ENCODE measurements at regions not wholly inside any gene's neighbourhood (a gene's known extent, or its start where the extent isn't known, plus 50 kb on each side); places are given as distances from the start of the nearest gene placed in this dataset.

- no peak overlapping the region for H3K4me2 ChIP-seq (ENCODE audit: insufficient read depth in 1 of 2, low read depth in 2 of 2, low read length in 2 of 2)
- H3K27ac ChIP-seq (ENCODE audit: low read depth, low read length) = no peak overlapping the region
- no peak overlapping the region for H4K5ac ChIP-seq (ENCODE audit: insufficient read length, low read depth, low read length)
- no peaks in the 10 kb centered on the region for H3K27me3 ChIP-seq (replicated peaks in 1 of 4; ENCODE audit: control insufficient read depth in 3 of 4, extremely low read depth in 1 of 4, insufficient read depth in 3 of 4, low read length in 3 of 4)
- H4K91ac ChIP-seq (replicated peaks; ENCODE audit: insufficient read length, low read length) = no peak overlapping the region
- no peak for DNase-seq (ENCODE audit: low read depth in 1 of 2, low spot score in 2 of 2)
- H2AFZ ChIP-seq (ENCODE audit: low read length) = no peak overlapping the region
- no peak overlapping the region for H3K14ac ChIP-seq (ENCODE audit: insufficient read length)
- no peak overlapping the region for H2BK15ac ChIP-seq (ENCODE audit: low read length)
- no peak overlapping the region for H3K56ac ChIP-seq (replicated peaks; ENCODE audit: insufficient read length, low read depth, low read length)
- H3K36me3 ChIP-seq (ENCODE audit: control insufficient read depth in 2 of 4, insufficient read depth in 4 of 4, low read length in 3 of 4) = no peaks in the 10 kb centered on the region
- CTCF ChIA-PET (ENCODE audit: partially characterized antibody) = interaction anchor here (0.6 to 1.5 kb wide), 7 partner anchors 9 to 616 kb away, joined by 3 to 5 read pairs (median 3); no protein-coding TSS in a partner anchor
- no peaks in the 10 kb centered on the region for H3K79me2 ChIP-seq (ENCODE audit: control insufficient read depth in 1 of 2, insufficient read depth in 2 of 2, low read length in 2 of 2)
- H2BK20ac ChIP-seq (ENCODE audit: low read length) = no peak overlapping the region
- no peak overlapping the region for H3K4ac ChIP-seq (replicated peaks; ENCODE audit: insufficient read length, low read depth, low read length)
- no peak overlapping the region for H3K23ac ChIP-seq (ENCODE audit: insufficient read length)
- no peak overlapping the region for H2BK5ac ChIP-seq (ENCODE audit: low read depth, low read length)
- POLR2A ChIA-PET (ENCODE audit: partially characterized antibody) = interaction anchor here (0.7 kb wide), 1 partner anchor 187 kb away, joined by 3 read pairs; no protein-coding TSS in a partner anchor
- H2BK120ac ChIP-seq (replicated peaks; ENCODE audit: low read depth, low read length) = no peak overlapping the region
- no peak overlapping the region for H3K9ac ChIP-seq (replicated peaks in 1 of 4; ENCODE audit: extremely low read depth in 1 of 4, low read depth in 3 of 4, low read length in 3 of 4)
- H3K4me3 ChIP-seq (ENCODE audit: extremely low read depth in 1 of 4, insufficient read depth in 2 of 4, low read depth in 3 of 4, low read length in 4 of 4) = no peak overlapping the region
- H4K20me1 ChIP-seq (replicated peaks in 1 of 2; ENCODE audit: control insufficient read depth in 1 of 2, insufficient read depth in 2 of 2, low read length in 2 of 2) = no peaks in the 10 kb centered on the region
- H2AK5ac ChIP-seq (ENCODE audit: low read depth, low read length) = no peak overlapping the region
- FAIRE-seq = no peak
- H3K9me3 ChIP-seq (ENCODE audit: insufficient read depth in 2 of 2, low read depth in 1 of 2, low read length in 1 of 2) = no peaks in the 10 kb centered on the region
- H3K18ac ChIP-seq (ENCODE audit: extremely low read depth, low read length) = no peak overlapping the region
- no peak overlapping the region for H4K8ac ChIP-seq (ENCODE audit: extremely low read depth, insufficient read depth, low read length)
- no peaks in the 10 kb centered on the region for H3K4me1 ChIP-seq (replicated peaks in 1 of 4; ENCODE audit: control insufficient read depth in 3 of 4, insufficient read depth in 4 of 4, low read length in 3 of 4)
- H2BK12ac ChIP-seq (ENCODE audit: low read depth, low read length) = no peak overlapping the region
- no peaks in the 10 kb centered on the region for H3K23me2 ChIP-seq (ENCODE audit: low read depth, low read length)
- no peaks in the 10 kb centered on the region for H3K79me1 ChIP-seq (ENCODE audit: low read depth, low read length)
- WGBS, 2 experiments (ENCODE audit: extremely low coverage in 1 of 2, insufficient coverage in 1 of 2, insufficient read length in 1 of 2, insufficient replicate concordance in 2 of 2, low coverage in 1 of 2, low lambda C conversion rate in 2 of 2, missing lambda C conversion rate in 1 of 2) = 100% methylated on average over 4 of the region's 4 CpGs; no CpG with 5 or more reads in 1 of the 2 experiments
- TF ChIP-seq SUZ12 (IDR thresholded peaks at IDR 0.05; ENCODE audit: low read length) = no peak
- no peak for TF ChIP-seq SRF (IDR thresholded peaks at IDR 0.05; ENCODE audit: low read depth, low read length)
Measured at GRCh38 chr2:6218926-6219325, 526.7 kb downstream of the SOX11 start.

Data from H1 (cell line).